K562 (cell line): ENCODE measurements at regions not wholly inside any gene's neighbourhood (a gene's known extent, or its start where the extent isn't known, plus 50 kb on each side); places are given as distances from the start of the nearest gene placed in this dataset.

Experiments used
- ATAC-seq: fragments of 200-7000 bp; cut with Tn5 transposase; 3 replicates; pipeline ENCODE4 v1.9.1; 2020; ENCODE audit warnings: moderate library complexity
- BruUV-seq: library from RNA; stranded (reverse); fragments of 400-500 nt; replicated peaks from 2 replicates; lab custom pipeline; 2021; lab: Mats Ljungman, UMichigan
- CTCF ChIA-PET: fragments of 300-600 bp; formaldehyde crosslinking; extraction: SDS; loops from one replicate; lab custom pipeline; 2021; ENCODE audit warnings: low intra/inter-chr PET ratio; lab: Yijun Ruan, JAX
- POLR2A ChIA-PET: fragments of 300-600, 350-650 bp; sonication (Branson Sonifier 250); formaldehyde crosslinking; extraction: SDS; loops from one replicate; lab custom pipeline; 2021; ENCODE audit warnings: antibody characterized with exemption, inconsistent platforms; lab: Yijun Ruan, JAX
- DNase-seq, 4 experiments: peaks; one replicate each; pipeline versions ENCODE4 v3.0.0 to v3.0.0-alpha.2; 2011 to 2018; ENCODE audit warnings: low spot score in 3 of 4, mixed read lengths in 3 of 4; ENCODE audit errors: extremely low read depth in 1 of 4
- FAIRE-seq: peaks from 2 replicates; lab custom pipeline; 2011; peaks lifted over from hg19 to GRCh38; lab: Jason Lieb, UNC
- H2AFZ ChIP-seq: 2 replicates; pipeline ENCODE4 v1.6.0; 2011; ENCODE audit warnings: low read depth, low read length, control low read depth, inconsistent platforms
- H3K27ac ChIP-seq: fragments of 200-600 bp; 3 replicates; pipeline ENCODE4 v1.8.0; 2011; ENCODE audit warnings: low read depth, mild to moderate bottlenecking, control low read depth, inconsistent platforms, low read length, moderate library complexity, mixed read lengths; ENCODE audit errors: extremely low read depth
- H3K27me3 ChIP-seq, 2 experiments: fragments of 300-600 bp in 1 of 2; 2 replicates in 1 of 2; 3 replicates in 1 of 2; pipeline versions ENCODE4 v1.6.0 to v1.8.0; 2011; ENCODE audit warnings: inconsistent platforms in 2 of 2, low read length in 2 of 2, mild to moderate bottlenecking in 1 of 2, mixed read lengths in 1 of 2, moderate library complexity in 1 of 2; ENCODE audit not compliant: control insufficient read depth in 2 of 2, insufficient read depth in 2 of 2
- H3K36me3 ChIP-seq: fragments of 300-600 bp; 3 replicates; pipeline ENCODE4 v1.8.0; 2011; ENCODE audit warnings: mild to moderate bottlenecking, low read length, inconsistent platforms; ENCODE audit not compliant: control insufficient read depth, insufficient read depth
- H3K4me1 ChIP-seq, 2 experiments: fragments of 200-600 bp in 1 of 2; replicated peaks in 1 of 2; 2 replicates in 1 of 2; 3 replicates in 1 of 2; pipeline versions ENCODE4 v1.5.1 to v1.8.0; 2011; ENCODE audit warnings: inconsistent platforms in 2 of 2, low read length in 2 of 2, mild to moderate bottlenecking in 1 of 2, mixed read lengths in 1 of 2, moderate library complexity in 1 of 2; ENCODE audit not compliant: control insufficient read depth in 2 of 2, insufficient read depth in 2 of 2
- H3K4me2 ChIP-seq: 2 replicates; pipeline ENCODE4 v1.6.1; 2011; ENCODE audit warnings: low read length, control low read depth, inconsistent platforms, mixed read lengths; ENCODE audit not compliant: insufficient read depth
- H3K4me3 ChIP-seq: fragments of 200-600 bp; sonication (generic), shearing (Covaris generic); 2 replicates; pipeline ENCODE4 v1.5.1; 2016; ENCODE audit warnings: control low read depth, inconsistent platforms
- H3K79me2 ChIP-seq: fragments of 200-600 bp; 3 replicates; pipeline ENCODE4 v1.8.0; 2011; ENCODE audit warnings: low read length, inconsistent platforms; ENCODE audit not compliant: control insufficient read depth, insufficient read depth
- H3K9ac ChIP-seq, 2 experiments: 2 replicates each; pipeline versions ENCODE4 v1.6.0 to v1.6.1; 2011; ENCODE audit warnings: low read depth in 2 of 2, low read length in 2 of 2, control low read depth in 1 of 2, inconsistent platforms in 1 of 2, mild to moderate bottlenecking in 1 of 2, mixed read lengths in 1 of 2; ENCODE audit not compliant: insufficient read depth in 1 of 2
- H3K9me1 ChIP-seq: one replicate; pipeline ENCODE4 v1.6.0; 2011; ENCODE audit warnings: inconsistent platforms, mild to moderate bottlenecking, low read length, moderate library complexity; ENCODE audit not compliant: control insufficient read depth, insufficient read depth
- H3K9me3 ChIP-seq: replicated peaks from 2 replicates; pipeline ENCODE4 v1.5.1; 2011; ENCODE audit warnings: low read depth, low read length, inconsistent platforms; ENCODE audit not compliant: control insufficient read depth, insufficient read depth
- H4K20me1 ChIP-seq: replicated peaks from 2 replicates; pipeline ENCODE4 v1.6.1; 2011; ENCODE audit warnings: low read length, inconsistent platforms, mixed read lengths; ENCODE audit not compliant: control insufficient read depth, insufficient read depth
- CREB1 ChIP-seq, 2 experiments: sonication (generic) in 1 of 2; formaldehyde crosslinking in 1 of 2; IDR thresholded peaks; 2 replicates each; pipeline versions ENCODE4 v1.6.1 to v1.8.0; 2012 to 2022; ENCODE audit warnings: inconsistent platforms in 1 of 2, mild to moderate bottlenecking in 1 of 2, missing genetic modification reagents in 1 of 2, moderate library complexity in 1 of 2
- CREB3L1 ChIP-seq: fragments of 450-650 bp; IDR thresholded peaks from 2 replicates; pipeline ENCODE4 v1.6.1; 2014; ENCODE audit warnings: low read depth, mild to moderate bottlenecking, moderate library complexity, borderline replicate concordance
- DEAF1 ChIP-seq: fragments of 450-650 bp; formaldehyde crosslinking; IDR thresholded peaks from 2 replicates; pipeline ENCODE4 v1.4.0; 2020; ENCODE audit warnings: mild to moderate bottlenecking, moderate library complexity
- MEIS2 ChIP-seq: fragments of 450-650 bp; IDR thresholded peaks from 2 replicates; pipeline ENCODE4 v1.6.1; 2014; ENCODE audit warnings: mild to moderate bottlenecking; ENCODE audit not compliant: partially characterized antibody
- POLR2G ChIP-seq: fragments of 200-400 bp; formaldehyde crosslinking; IDR thresholded peaks from 2 replicates; pipeline ENCODE4 v1.6.1; 2017; ENCODE audit warnings: low read depth, mild to moderate bottlenecking, antibody characterized with exemption, low read length, moderate library complexity
- ZNF24 ChIP-seq: fragments of 450-650 bp; IDR thresholded peaks from 2 replicates; pipeline ENCODE4 v1.6.1; 2016
- ZNF398 ChIP-seq: fragments of 250-450 bp; sonication (Bioruptor Pico); IDR thresholded peaks from 2 replicates; pipeline ENCODE4 v1.8.0; 2021; ENCODE audit warnings: moderate library complexity, mild to moderate bottlenecking, inconsistent platforms
- WGBS: fragments of 100-300 bp; shearing (Covaris generic); methylation state at CpG from one replicate; pipeline ENCODE4 v1.1.6; 2016; ENCODE audit warnings: low coverage, mixed read lengths; ENCODE audit not compliant: insufficient coverage; ENCODE audit errors: missing lambda C conversion rate; 5-methylcytosine and 5-hydroxymethylcytosine counted together
- in situ Hi-C: fragments of 300-500 bp; cut with MboI; formaldehyde crosslinking; loops from 4 replicates; pipeline ENCODE4 v1.15.0; 2018; ENCODE audit warnings: inconsistent platforms, mixed read lengths
- intact Hi-C: fragments of 100-400 bp; cut with micrococcal nuclease; formaldehyde crosslinking; loops from 2 replicates; pipeline ENCODE4 v1.14.2; 2022

- BruUV-seq = no TSS peak
- Histone ChIP-seq H4K20me1 (no peaks in the 10 kb centered on the region), H3K9me3 (no peaks in the 10 kb centered on the region), H3K79me2 (no peaks in the 10 kb centered on the region), H3K4me3 (no peak overlapping the region), H3K27ac (no peak overlapping the region), H3K9me1 (no peaks in the 10 kb centered on the region), H2AFZ (no peak overlapping the region), H3K9ac (no peak overlapping the region), H3K4me1 (no peaks in the 10 kb centered on the region), H3K27me3 (no peaks in the 10 kb centered on the region), H3K36me3 (no peaks in the 10 kb centered on the region), H3K4me2 (no peak overlapping the region)
- ChIA-PET POLR2A (no interaction called here), CTCF (no interaction called here)
- under 1% methylated on average over 4 of the region's 4 CpGs for WGBS
- intact Hi-C loops (no loop called here), in situ Hi-C loops (no loop called here)
- FAIRE-seq (no peak), DNase-seq (no peak), ATAC-seq (no peak)
- TF ChIP-seq ZNF24 (peak; percentile 57; the same call in 1 of the 2 replicates), POLR2G (no peak)
These were observed 50.9 kb upstream of the OLIG3 start for GRCh38 chr6:137545073-137545472.

GRCh38 chr6:137547186-137547585 is 53.0 kb upstream of the OLIG3 start:
- intact Hi-C loops (no loop called here), in situ Hi-C loops (no loop called here)
- Histone ChIP-seq H3K27me3 (no peaks in the 10 kb centered on the region; a peak in 1 of 5 replicates), H3K36me3 (no peaks in the 10 kb centered on the region), H4K20me1 (no peaks in the 10 kb centered on the region), H3K9me1 (no peaks in the 10 kb centered on the region), H3K79me2 (no peaks in the 10 kb centered on the region), H3K9me3 (no peaks in the 10 kb centered on the region), H3K4me2 (no peak overlapping the region), H3K27ac (no peak overlapping the region), H3K4me3 (no peak overlapping the region), H2AFZ (no peak overlapping the region), H3K4me1 (no peaks in the 10 kb centered on the region), H3K9ac (no peak overlapping the region)
- CTCF ChIA-PET = no interaction called here
- DNase-seq (no peak), ATAC-seq (no peak), FAIRE-seq (no peak)
- 0% methylated on average over 1 of the region's 1 CpG for WGBS
- POLR2A ChIA-PET = interaction anchor here (1.2 kb wide), 1 partner anchor 138 kb away, joined by 4 read pairs; no protein-coding TSS in a partner anchor
- no TSS peak for BruUV-seq
- TF ChIP-seq DEAF1 (CRISPR knock-in tag) (no peak), CREB3L1 (no peak), MEIS2 (no peak), ZNF398 (CRISPR knock-in tag) (no peak), CREB1 (IDR thresholded peaks at IDR 0.05) (no peak), CREB1 (CRISPR knock-in tag; IDR thresholded peaks at IDR 0.05) (no peak)
